Smooth muscle cell (in vitro differentiated cells): ENCODE measurements at regions not wholly inside any gene's neighbourhood (a gene's known extent, or its start where the extent isn't known, plus 50 kb on each side); places are given as distances from the start of the nearest gene placed in this dataset.

Source experiments
- DNase-seq: peaks from one replicate; lab custom pipeline; 2025; ENCODE audit not compliant: unreplicated experiment; lab: John Stamatoyannopoulos, UW
- H2AFZ ChIP-seq: fragments of 200-600 bp; sonication (generic); 2 replicates; pipeline ENCODE4 v1.6.0; 2016; ENCODE audit warnings: antibody characterized with exemption, low read depth, mild to moderate bottlenecking
- H3F3A ChIP-seq: fragments of 200-600 bp; sonication (generic); 2 replicates; pipeline ENCODE4 v1.6.0; 2017; ENCODE audit warnings: antibody characterized with exemption, low read depth
- H3K27ac ChIP-seq: fragments of 200-600 bp; sonication (generic); 2 replicates; pipeline ENCODE4 v1.5.1; 2016; ENCODE audit warnings: low read depth, mild to moderate bottlenecking
- H3K27me3 ChIP-seq: fragments of 200-600 bp; sonication (generic); 2 replicates; pipeline ENCODE4 v1.6.1; 2016; ENCODE audit warnings: low read depth, mild to moderate bottlenecking
- H3K36me3 ChIP-seq: fragments of 200-600 bp; sonication (generic); 2 replicates; pipeline ENCODE4 v1.5.1; 2016; ENCODE audit warnings: low read depth
- H3K4me1 ChIP-seq: fragments of 200-600 bp; sonication (generic); 2 replicates; pipeline ENCODE4 v1.5.1; 2016; ENCODE audit warnings: low read depth
- H3K4me2 ChIP-seq: fragments of 200-600 bp; sonication (generic); 2 replicates; pipeline ENCODE4 v1.6.0; 2016; ENCODE audit warnings: mild to moderate bottlenecking
- H3K4me3 ChIP-seq: fragments of 200-600 bp; sonication (generic); 2 replicates; pipeline ENCODE4 v1.5.1; 2016; ENCODE audit warnings: mild to moderate bottlenecking
- H3K79me2 ChIP-seq: fragments of 200-600 bp; sonication (generic); 2 replicates; pipeline ENCODE4 v1.6.0; 2016; ENCODE audit warnings: low read depth, mild to moderate bottlenecking
- H3K9ac ChIP-seq: fragments of 200-600 bp; sonication (generic); 2 replicates; pipeline ENCODE4 v1.6.0; 2016; ENCODE audit warnings: low read depth
- H3K9me3 ChIP-seq: fragments of 200-600 bp; sonication (generic); replicated peaks from 2 replicates; pipeline ENCODE4 v1.5.1; 2016; ENCODE audit warnings: low read depth
- H4K20me1 ChIP-seq: fragments of 200-600 bp; sonication (generic); 2 replicates; pipeline ENCODE4 v1.6.0; 2016; ENCODE audit warnings: low read depth
- WGBS: methylation state at CpG from one replicate; pipeline ENCODE4 v1.1.7; 2016; ENCODE audit warnings: low lambda C conversion rate; 5-methylcytosine and 5-hydroxymethylcytosine counted together
- TF ChIP-seq, protein P1 (sequence below): fragments of 200-600 bp; sonication (generic); IDR thresholded peaks from 2 replicates; pipeline ENCODE4 v1.5.1; 2017; ENCODE audit warnings: borderline replicate concordance, mild to moderate bottlenecking, antibody characterized with exemption; ENCODE audit not compliant: insufficient read depth, poor library complexity, severe bottlenecking

DNA sequence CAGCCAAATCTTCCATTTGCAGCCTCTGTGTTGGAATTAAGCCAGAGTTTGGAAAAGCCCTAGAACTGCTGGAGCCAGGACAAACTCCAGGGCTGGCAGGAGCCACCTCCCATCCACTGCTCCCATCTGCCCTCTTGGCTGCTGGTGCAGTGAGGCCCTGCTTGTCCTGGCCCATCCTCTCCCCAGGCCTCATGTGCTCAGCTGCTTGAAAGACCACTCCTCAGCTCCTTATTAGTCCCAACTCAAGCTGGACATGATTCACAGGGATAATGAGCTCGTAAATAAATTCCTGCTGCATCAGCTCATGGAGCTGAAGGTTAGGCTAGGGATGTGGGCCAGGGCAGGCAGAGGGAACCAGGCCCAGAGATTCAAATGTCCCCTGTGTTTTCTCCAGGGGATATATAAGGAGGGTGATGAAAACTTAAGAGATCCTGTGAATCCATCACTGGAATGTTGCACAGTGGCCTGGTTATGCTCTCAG, 282.8 kb downstream of the RPS24 start:
- no peaks in the 10 kb centered on the region for H4K20me1 ChIP-seq
- H3K9ac ChIP-seq = no peak overlapping the region
- H3K36me3 ChIP-seq = no peaks in the 10 kb centered on the region
- peak overlapping the region; percentile 20 for H3K4me2 ChIP-seq
- peaks cover 34% of the 10 kb centered on the region for H3F3A ChIP-seq
- H3K9me3 ChIP-seq = no peaks in the 10 kb centered on the region
- no peaks in the 10 kb centered on the region for H3K79me2 ChIP-seq
- H2AFZ ChIP-seq = no peak overlapping the region
- H3K27me3 ChIP-seq = no peaks in the 10 kb centered on the region
- no peaks in the 10 kb centered on the region for H3K4me1 ChIP-seq
- no peak overlapping the region for H3K4me3 ChIP-seq
- peak; percentile 31 for DNase-seq
- 0% methylated on average over 1 of the region's 1 CpG for WGBS
- peak overlapping the region; percentile 87 for H3K27ac ChIP-seq
- TF ChIP-seq, protein P1, sequence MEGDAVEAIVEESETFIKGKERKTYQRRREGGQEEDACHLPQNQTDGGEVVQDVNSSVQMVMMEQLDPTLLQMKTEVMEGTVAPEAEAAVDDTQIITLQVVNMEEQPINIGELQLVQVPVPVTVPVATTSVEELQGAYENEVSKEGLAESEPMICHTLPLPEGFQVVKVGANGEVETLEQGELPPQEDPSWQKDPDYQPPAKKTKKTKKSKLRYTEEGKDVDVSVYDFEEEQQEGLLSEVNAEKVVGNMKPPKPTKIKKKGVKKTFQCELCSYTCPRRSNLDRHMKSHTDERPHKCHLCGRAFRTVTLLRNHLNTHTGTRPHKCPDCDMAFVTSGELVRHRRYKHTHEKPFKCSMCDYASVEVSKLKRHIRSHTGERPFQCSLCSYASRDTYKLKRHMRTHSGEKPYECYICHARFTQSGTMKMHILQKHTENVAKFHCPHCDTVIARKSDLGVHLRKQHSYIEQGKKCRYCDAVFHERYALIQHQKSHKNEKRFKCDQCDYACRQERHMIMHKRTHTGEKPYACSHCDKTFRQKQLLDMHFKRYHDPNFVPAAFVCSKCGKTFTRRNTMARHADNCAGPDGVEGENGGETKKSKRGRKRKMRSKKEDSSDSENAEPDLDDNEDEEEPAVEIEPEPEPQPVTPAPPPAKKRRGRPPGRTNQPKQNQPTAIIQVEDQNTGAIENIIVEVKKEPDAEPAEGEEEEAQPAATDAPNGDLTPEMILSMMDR = no peak

DNA sequence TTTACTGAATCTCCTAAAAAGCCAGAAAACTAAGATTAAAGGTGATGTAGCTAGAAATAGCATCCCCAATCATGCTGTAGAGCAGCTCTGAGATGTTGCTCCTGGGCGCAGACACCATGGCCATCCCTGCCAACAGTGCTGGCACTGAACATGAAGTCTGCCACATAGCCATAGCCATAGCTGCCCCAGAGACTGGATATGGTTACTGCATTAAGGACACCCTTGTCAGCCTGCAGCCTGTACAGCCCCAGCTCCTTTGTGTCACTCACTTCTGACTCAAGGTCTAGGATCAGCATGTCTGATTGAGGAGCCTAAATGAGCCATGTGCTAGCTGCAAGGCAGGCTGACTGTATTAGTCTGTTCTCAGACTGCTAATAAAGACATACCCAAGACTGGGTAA, 284.6 kb downstream of the RPS24 start:
- Histone ChIP-seq H3K27ac (peak overlapping the region; percentile 87), H3K9ac (no peak overlapping the region), H3K4me2 (no peak overlapping the region), H2AFZ (no peak overlapping the region), H3K4me3 (no peak overlapping the region), H3F3A (peaks cover 30% of the 10 kb centered on the region), H3K9me3 (no peaks in the 10 kb centered on the region), H3K4me1 (no peaks in the 10 kb centered on the region), H3K36me3 (no peaks in the 10 kb centered on the region), H4K20me1 (no peaks in the 10 kb centered on the region), H3K79me2 (no peaks in the 10 kb centered on the region), H3K27me3 (no peaks in the 10 kb centered on the region)
- DNase-seq = no peak
- TF ChIP-seq, protein P1 = no peak
- WGBS = 95% methylated on average over 1 of the region's 1 CpG

DNA sequence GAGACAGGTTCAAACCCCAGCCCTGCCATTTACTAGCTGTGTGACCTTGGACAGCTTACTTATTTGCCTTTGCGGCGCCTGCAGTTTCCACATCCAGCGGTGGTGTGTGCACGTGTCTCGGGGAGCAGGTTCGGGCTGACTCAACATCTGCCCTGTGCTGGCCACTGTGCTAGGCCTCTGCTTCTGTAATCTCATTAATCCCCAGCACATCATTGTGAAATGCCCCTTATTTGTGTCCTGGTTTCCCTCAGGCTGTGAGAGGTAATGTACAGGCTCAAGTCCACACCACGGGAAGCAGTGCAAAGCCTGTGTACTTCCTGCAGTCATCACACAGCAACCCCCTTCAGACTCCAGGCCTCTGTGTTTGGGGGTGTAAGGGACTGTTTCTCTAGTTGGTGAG, 285.7 kb downstream of the RPS24 start:
- H3K9me3 ChIP-seq = no peaks in the 10 kb centered on the region
- peaks cover 29% of the 10 kb centered on the region for H3F3A ChIP-seq
- no peaks in the 10 kb centered on the region for H4K20me1 ChIP-seq
- no peaks in the 10 kb centered on the region for H3K4me1 ChIP-seq
- H3K27ac ChIP-seq = no peak overlapping the region
- H3K4me2 ChIP-seq = no peak overlapping the region
- H3K4me3 ChIP-seq = no peak overlapping the region
- H2AFZ ChIP-seq = no peak overlapping the region
- H3K79me2 ChIP-seq = no peaks in the 10 kb centered on the region
- no peak overlapping the region for H3K9ac ChIP-seq
- TF ChIP-seq, protein P1 = no peak
- WGBS = 19% methylated on average over 7 of the region's 7 CpGs
- no peaks in the 10 kb centered on the region for H3K36me3 ChIP-seq
- no peak for DNase-seq
- no peaks in the 10 kb centered on the region for H3K27me3 ChIP-seq

DNA sequence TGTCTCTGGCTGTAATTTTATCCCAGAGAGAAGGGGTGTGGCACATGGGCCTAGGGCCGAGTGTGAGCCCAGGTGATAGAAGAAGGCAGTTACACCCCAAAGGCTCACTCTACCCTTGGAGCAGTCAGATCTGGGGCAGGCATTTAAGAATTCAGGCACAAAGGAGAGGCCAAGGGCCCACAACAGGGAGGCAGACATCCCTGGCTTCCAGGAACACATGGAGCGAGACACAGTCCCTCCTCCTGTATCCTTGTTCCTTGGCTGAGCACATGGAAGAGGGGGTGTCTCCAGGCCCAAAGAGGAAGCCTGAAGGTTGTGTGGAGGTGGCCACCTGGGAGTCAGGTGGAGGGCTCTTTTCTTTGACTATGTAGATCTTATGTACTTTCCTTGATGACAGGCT, 286.2 kb downstream of the RPS24 start:
- H2AFZ ChIP-seq = no peak overlapping the region
- no peaks in the 10 kb centered on the region for H3K79me2 ChIP-seq
- no peak overlapping the region for H3K4me2 ChIP-seq
- TF ChIP-seq, protein P1 = no peak
- H3K4me1 ChIP-seq = no peaks in the 10 kb centered on the region
- H3K9me3 ChIP-seq = peaks cover 1% of the 10 kb centered on the region
- WGBS = 79% methylated on average over 2 of the region's 2 CpGs
- H3K27me3 ChIP-seq = no peaks in the 10 kb centered on the region
- no peak overlapping the region for H3K9ac ChIP-seq
- no peak overlapping the region for H3K27ac ChIP-seq
- H3K36me3 ChIP-seq = no peaks in the 10 kb centered on the region
- H4K20me1 ChIP-seq = no peaks in the 10 kb centered on the region
- DNase-seq = no peak
- peaks cover 29% of the 10 kb centered on the region for H3F3A ChIP-seq
- H3K4me3 ChIP-seq = no peak overlapping the region
